WERI-Rb-1 (cell line): ENCODE measurements at regions not wholly inside any gene's neighbourhood (a gene's known extent, or its start where the extent isn't known, plus 50 kb on each side); places are given as distances from the start of the nearest gene placed in this dataset.

Source experiments
- DNase-seq: peaks from one replicate; pipeline ENCODE4 v3.0.0-alpha.2; 2020
- H3K27ac ChIP-seq: fragments of 250-450 bp; sonication (Bioruptor Pico); 2 replicates; pipeline ENCODE4 v1.5.1; 2020; ENCODE audit warnings: mild to moderate bottlenecking, moderate library complexity
- H3K27me3 ChIP-seq: fragments of 250-450 bp; sonication (Bioruptor Pico); 2 replicates; pipeline ENCODE4 v1.5.1; 2021; ENCODE audit warnings: mild to moderate bottlenecking, low read depth, moderate library complexity; ENCODE audit not compliant: insufficient read depth, severe bottlenecking
- H3K36me3 ChIP-seq: fragments of 250-450 bp; sonication (Bioruptor Pico); 2 replicates; pipeline ENCODE4 v1.5.1; 2020; ENCODE audit warnings: mild to moderate bottlenecking, moderate library complexity
- H3K4me3 ChIP-seq: 2 replicates; pipeline ENCODE4 v1.5.1; 2011; ENCODE audit warnings: low read depth, mild to moderate bottlenecking, control low read depth, low read length
- H3K9me3 ChIP-seq: fragments of 250-450 bp; sonication (Bioruptor Pico); 2 replicates; pipeline ENCODE4 v1.5.1; 2021; ENCODE audit warnings: mild to moderate bottlenecking, moderate library complexity; ENCODE audit not compliant: severe bottlenecking
- TF ChIP-seq, protein P1 (sequence below): IDR thresholded peaks from 2 replicates; pipeline ENCODE4 v1.5.1; 2011; ENCODE audit warnings: low read depth, mild to moderate bottlenecking, control low read depth, inconsistent platforms, low read length

DNA sequence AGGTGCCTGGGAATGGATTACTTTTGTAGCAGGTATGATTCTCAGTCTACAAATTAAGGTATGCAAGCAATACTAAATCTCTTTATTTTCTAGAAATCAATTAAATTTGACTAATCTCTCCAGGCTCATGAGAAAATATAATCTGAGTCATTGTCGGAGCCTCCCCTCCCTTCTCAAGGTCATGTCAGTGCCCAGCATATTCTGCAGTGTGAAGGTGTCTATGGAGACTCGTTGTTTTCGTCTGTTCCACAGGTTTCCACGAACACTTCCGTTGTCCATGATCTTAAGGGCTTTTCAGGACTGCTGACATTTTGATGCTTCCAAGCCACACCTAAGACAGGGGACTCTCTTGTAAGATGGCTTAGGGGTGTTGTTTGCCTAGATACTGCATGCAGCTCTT lies 56.6 kb upstream of the SCOC start:
- DNase-seq, result no peak
- Histone ChIP-seq H3K36me3 (no peaks in the 10 kb centered on the region), H3K4me3 (no peak overlapping the region), H3K9me3 (peaks cover 5% of the 10 kb centered on the region), H3K27ac (no peak overlapping the region), H3K27me3 (no peaks in the 10 kb centered on the region)
- TF ChIP-seq, protein P1, sequence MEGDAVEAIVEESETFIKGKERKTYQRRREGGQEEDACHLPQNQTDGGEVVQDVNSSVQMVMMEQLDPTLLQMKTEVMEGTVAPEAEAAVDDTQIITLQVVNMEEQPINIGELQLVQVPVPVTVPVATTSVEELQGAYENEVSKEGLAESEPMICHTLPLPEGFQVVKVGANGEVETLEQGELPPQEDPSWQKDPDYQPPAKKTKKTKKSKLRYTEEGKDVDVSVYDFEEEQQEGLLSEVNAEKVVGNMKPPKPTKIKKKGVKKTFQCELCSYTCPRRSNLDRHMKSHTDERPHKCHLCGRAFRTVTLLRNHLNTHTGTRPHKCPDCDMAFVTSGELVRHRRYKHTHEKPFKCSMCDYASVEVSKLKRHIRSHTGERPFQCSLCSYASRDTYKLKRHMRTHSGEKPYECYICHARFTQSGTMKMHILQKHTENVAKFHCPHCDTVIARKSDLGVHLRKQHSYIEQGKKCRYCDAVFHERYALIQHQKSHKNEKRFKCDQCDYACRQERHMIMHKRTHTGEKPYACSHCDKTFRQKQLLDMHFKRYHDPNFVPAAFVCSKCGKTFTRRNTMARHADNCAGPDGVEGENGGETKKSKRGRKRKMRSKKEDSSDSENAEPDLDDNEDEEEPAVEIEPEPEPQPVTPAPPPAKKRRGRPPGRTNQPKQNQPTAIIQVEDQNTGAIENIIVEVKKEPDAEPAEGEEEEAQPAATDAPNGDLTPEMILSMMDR, result no peak

DNA sequence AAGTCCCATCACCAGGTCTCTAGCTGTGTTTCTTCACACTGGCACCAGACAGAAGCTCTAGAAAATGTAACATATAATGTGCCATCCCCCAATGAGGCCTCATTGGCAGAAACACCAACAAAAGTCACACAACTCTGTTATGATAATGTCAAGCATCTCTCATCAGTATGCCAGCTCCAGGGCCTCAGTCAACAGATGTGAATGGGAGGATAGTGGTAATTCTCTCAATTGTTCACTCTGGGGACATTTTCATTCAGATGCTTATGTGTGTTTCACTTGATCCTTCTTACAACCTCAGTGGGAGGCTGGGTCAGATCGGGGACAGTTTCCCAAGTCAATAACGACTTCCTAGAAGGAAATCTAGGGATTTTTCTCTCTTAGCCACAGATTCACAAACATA lies 57.5 kb upstream of the SCOC start:
- TF ChIP-seq, protein P1, result no peak
- Histone ChIP-seq H3K27ac (no peak overlapping the region), H3K36me3 (no peaks in the 10 kb centered on the region), H3K4me3 (no peak overlapping the region), H3K27me3 (no peaks in the 10 kb centered on the region), H3K9me3 (peaks cover under 1% of the 10 kb centered on the region)
- no peak for DNase-seq

DNA sequence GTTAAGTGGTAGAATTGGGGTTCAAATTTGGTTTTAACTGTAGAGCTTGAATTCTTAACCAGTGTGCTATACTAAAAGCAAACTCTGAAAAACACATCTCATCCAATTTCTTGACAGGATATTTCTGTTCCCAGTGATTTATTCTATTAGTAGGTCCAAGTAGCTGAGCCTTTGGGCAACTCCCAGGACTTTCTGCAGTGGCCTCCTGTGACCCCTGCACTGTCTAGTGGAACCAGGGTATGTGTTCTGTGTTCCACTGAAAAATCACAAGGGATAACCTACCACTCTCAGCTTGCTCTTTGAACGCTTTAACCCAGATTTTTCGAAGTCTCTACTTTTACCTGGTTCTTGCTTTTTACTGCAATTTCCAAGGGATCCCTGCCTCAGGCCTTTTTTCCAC lies 58.0 kb upstream of the SCOC start:
- H3K9me3 ChIP-seq, result no peaks in the 10 kb centered on the region
- H3K36me3 ChIP-seq, result no peaks in the 10 kb centered on the region
- H3K27me3 ChIP-seq, result no peaks in the 10 kb centered on the region
- DNase-seq, result no peak
- TF ChIP-seq, protein P1, result no peak
- no peak overlapping the region for H3K27ac ChIP-seq
- H3K4me3 ChIP-seq, result no peak overlapping the region

DNA sequence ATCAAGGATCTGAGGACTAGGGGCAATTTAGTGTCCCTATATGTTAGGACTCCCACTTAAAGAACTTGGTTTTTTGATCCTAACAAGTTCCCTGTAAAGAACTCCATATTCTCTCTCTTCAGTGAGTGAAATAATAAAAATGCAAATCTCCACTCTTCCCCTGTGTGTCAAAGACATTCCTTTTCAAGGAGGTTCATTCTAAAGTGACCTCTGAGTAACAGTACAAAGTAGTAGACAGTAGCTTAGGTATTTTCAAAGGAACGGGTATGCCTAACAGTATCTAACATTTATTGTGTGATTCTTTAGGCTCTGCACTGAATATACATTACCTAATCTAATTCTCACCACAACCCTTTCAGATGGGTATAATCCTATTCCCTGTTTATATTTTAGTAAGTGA lies 58.4 kb upstream of the SCOC start:
- Histone ChIP-seq H3K27me3 (no peaks in the 10 kb centered on the region), H3K36me3 (no peaks in the 10 kb centered on the region), H3K27ac (no peak overlapping the region), H3K9me3 (no peaks in the 10 kb centered on the region), H3K4me3 (no peak overlapping the region)
- TF ChIP-seq, protein P1, result no peak
- no peak for DNase-seq

DNA sequence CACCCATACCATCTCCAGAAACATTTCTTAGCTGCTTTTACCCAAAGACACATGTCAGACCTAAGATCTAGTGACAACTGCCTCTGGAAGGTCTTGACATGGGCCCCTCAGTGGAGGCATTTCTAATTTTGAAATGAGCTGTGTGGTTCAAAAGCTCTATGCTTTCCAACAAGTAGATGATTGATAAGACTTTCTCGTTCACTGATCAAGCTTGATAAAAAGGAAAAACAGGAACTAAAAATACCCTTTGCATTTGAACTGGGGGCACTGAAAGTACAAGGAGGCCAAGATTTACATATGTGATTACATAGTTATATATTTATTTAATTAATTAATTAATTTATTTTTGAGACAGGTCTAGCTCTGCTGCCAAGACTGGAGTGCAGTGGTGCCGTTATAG lies 61.3 kb upstream of the SCOC start:
- Histone ChIP-seq H3K27me3 (no peaks in the 10 kb centered on the region), H3K9me3 (no peaks in the 10 kb centered on the region), H3K36me3 (no peaks in the 10 kb centered on the region), H3K27ac (no peak overlapping the region), H3K4me3 (no peak overlapping the region)
- DNase-seq, result no peak
- TF ChIP-seq, protein P1, result no peak

DNA sequence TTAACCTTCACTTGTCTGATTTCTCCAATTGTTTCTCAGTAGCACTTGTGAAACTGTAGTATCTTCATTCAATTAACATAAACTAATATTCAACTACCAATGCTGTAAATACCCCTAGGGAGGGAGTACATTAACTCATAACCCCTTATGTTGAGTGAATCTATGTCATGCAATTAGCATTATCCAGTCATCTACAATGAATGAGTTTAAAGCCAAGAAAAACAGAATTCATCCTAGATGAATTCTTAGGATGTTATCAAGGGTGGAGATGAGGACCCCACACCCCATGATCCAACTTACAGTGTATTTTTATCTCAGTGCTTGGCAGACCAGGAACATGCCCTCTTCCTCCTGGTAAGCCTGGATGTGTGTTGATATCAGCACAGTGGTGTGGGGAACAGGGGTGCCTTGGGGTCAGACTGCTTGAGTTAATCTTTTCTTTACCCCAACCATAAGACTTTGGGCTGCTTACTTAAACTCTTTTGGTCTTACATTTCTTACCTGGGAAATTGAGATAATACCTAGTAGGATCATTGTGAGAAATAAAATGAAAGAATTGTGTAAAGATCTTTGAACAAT lies 62.1 kb upstream of the SCOC start:
- Histone ChIP-seq H3K36me3 (no peaks in the 10 kb centered on the region), H3K9me3 (no peaks in the 10 kb centered on the region), H3K27me3 (no peaks in the 10 kb centered on the region), H3K27ac (no peak overlapping the region), H3K4me3 (no peak overlapping the region)
- DNase-seq, result no peak
- TF ChIP-seq, protein P1, result no peak
